Neural crest cell (in vitro differentiated cells): ENCODE measurements at regions not wholly inside any gene's neighbourhood (a gene's known extent, or its start where the extent isn't known, plus 50 kb on each side); places are given as distances from the start of the nearest gene placed in this dataset.

ENCODE experiments used
- DNase-seq: peaks from one replicate; pipeline ENCODE4 v3.0.0; 2021; ENCODE audit warnings: low read depth, mixed read lengths, low spot score
- H3K27ac Mint-ChIP-seq: one replicate; pipeline ENCODE4 v1.8.0; 2021; ENCODE audit warnings: mild to moderate bottlenecking, mixed read lengths; ENCODE audit not compliant: unreplicated experiment
- H3K27me3 Mint-ChIP-seq: 2 replicates; pipeline ENCODE4 v1.8.0; 2021; ENCODE audit warnings: low read depth, mild to moderate bottlenecking, mixed read lengths
- H3K36me3 Mint-ChIP-seq: 2 replicates; pipeline ENCODE4 v1.8.0; 2021; ENCODE audit warnings: low read depth, mild to moderate bottlenecking, mixed read lengths
- H3K4me1 Mint-ChIP-seq: 2 replicates; pipeline ENCODE4 v1.8.0; 2021; ENCODE audit warnings: mixed read lengths
- H3K4me3 Mint-ChIP-seq: one replicate; pipeline ENCODE4 v1.8.0; 2021; ENCODE audit warnings: mild to moderate bottlenecking, mixed read lengths
- H3K9me3 Mint-ChIP-seq: 2 replicates; pipeline ENCODE4 v1.8.0; 2021; ENCODE audit warnings: mixed read lengths
- CTCF ChIP-seq: fragments of 200-600 bp; sonication (generic); conservative IDR thresholded peaks from 2 replicates; pipeline ENCODE4 v1.5.0; 2021; ENCODE audit warnings: antibody characterized with exemption, mild to moderate bottlenecking

GRCh38 chr7:115868369-115868768 lies 162.2 kb downstream of the TFEC start:
- Mint-ChIP-seq H3K4me1 (no peaks in the 10 kb centered on the region), H3K27me3 (no peaks in the 10 kb centered on the region), H3K4me3 (no peak overlapping the region), H3K9me3 (no peaks in the 10 kb centered on the region), H3K27ac (no peak overlapping the region), H3K36me3 (no peaks in the 10 kb centered on the region)
- no peak for TF ChIP-seq CTCF
- DNase-seq, result no peak

GRCh38 chr7:115864082-115864481 lies 166.5 kb downstream of the TFEC start:
- Mint-ChIP-seq H3K9me3 (no peaks in the 10 kb centered on the region), H3K27me3 (no peaks in the 10 kb centered on the region)
- no peak for TF ChIP-seq CTCF

GRCh38 chr7:115851291-115851690 lies 179.3 kb downstream of the TFEC start:
- no peak overlapping the region for H3K4me3 Mint-ChIP-seq
- no peak overlapping the region for H3K27ac Mint-ChIP-seq
- peaks cover 5% of the 10 kb centered on the region for H3K27me3 Mint-ChIP-seq
- DNase-seq, result no peak
- peak; percentile 69 for TF ChIP-seq CTCF
- H3K4me1 Mint-ChIP-seq, result no peaks in the 10 kb centered on the region
- H3K9me3 Mint-ChIP-seq, result peaks cover 2% of the 10 kb centered on the region
- H3K36me3 Mint-ChIP-seq, result no peaks in the 10 kb centered on the region

More at GRCh38 chr7:115864082-115864481, 166.5 kb downstream of the TFEC start:
- Mint-ChIP-seq H3K4me3 (no peak overlapping the region), H3K27ac (no peak overlapping the region), H3K4me1 (no peaks in the 10 kb centered on the region), H3K36me3 (no peaks in the 10 kb centered on the region)
- no peak for DNase-seq

- H3K27me3 Mint-ChIP-seq, result peaks cover 5% of the 10 kb centered on the region
These were observed 179.8 kb downstream of the TFEC start for GRCh38 chr7:115850774-115851173.

GRCh38 chr7:115844857-115845256 lies 185.7 kb downstream of the TFEC start:
- no peak for DNase-seq
- Mint-ChIP-seq H3K4me3 (no peak overlapping the region), H3K27ac (no peak overlapping the region), H3K27me3 (no peaks in the 10 kb centered on the region), H3K36me3 (no peaks in the 10 kb centered on the region), H3K9me3 (peaks cover 6% of the 10 kb centered on the region), H3K4me1 (no peaks in the 10 kb centered on the region)
- TF ChIP-seq CTCF, result no peak

More at GRCh38 chr7:115850774-115851173, 179.8 kb downstream of the TFEC start:
- DNase-seq, result no peak
- no peak overlapping the region for H3K27ac Mint-ChIP-seq
- peaks cover 2% of the 10 kb centered on the region for H3K9me3 Mint-ChIP-seq
- no peaks in the 10 kb centered on the region for H3K36me3 Mint-ChIP-seq
- H3K4me3 Mint-ChIP-seq, result no peak overlapping the region
- H3K4me1 Mint-ChIP-seq, result no peaks in the 10 kb centered on the region
- no peak for TF ChIP-seq CTCF

- Mint-ChIP-seq H3K4me3 (no peak overlapping the region), H3K27ac (no peak overlapping the region), H3K36me3 (no peaks in the 10 kb centered on the region), H3K4me1 (no peaks in the 10 kb centered on the region), H3K9me3 (peaks cover 6% of the 10 kb centered on the region), H3K27me3 (no peaks in the 10 kb centered on the region)
- no peak for TF ChIP-seq CTCF
- DNase-seq, result no peak
These were observed 189.9 kb downstream of the TFEC start for GRCh38 chr7:115840702-115841101.
